OCI-LY3 (cell line): ENCODE measurements at regions not wholly inside any gene's neighbourhood (a gene's known extent, or its start where the extent isn't known, plus 50 kb on each side); places are given as distances from the start of the nearest gene placed in this dataset.

Experiments
- H2AFZ ChIP-seq: fragments of 200-600, 300-600 bp; shearing (Covaris generic); 2 replicates; pipeline ENCODE4 v1.6.0; 2014; ENCODE audit warnings: antibody characterized with exemption, low read depth, low read length
- H3K27ac ChIP-seq: fragments of 200-600, 300-600 bp; sonication (generic); 2 replicates; pipeline ENCODE4 v1.5.1; 2014; ENCODE audit warnings: mild to moderate bottlenecking, low read length, moderate library complexity, mixed read lengths
- H3K27me3 ChIP-seq: fragments of 200-600, 300-600 bp; sonication (generic); 2 replicates; pipeline ENCODE4 v1.6.1; 2014; ENCODE audit warnings: low read depth, low read length, mixed read lengths
- H3K36me3 ChIP-seq: fragments of 200-600, 300-600 bp; sonication (generic); replicated peaks from 2 replicates; pipeline ENCODE3; 2014; ENCODE audit warnings: low read depth, low read length, mixed read lengths
- H3K4me1 ChIP-seq: fragments of 300-600, 200-600 bp; sonication (generic); 2 replicates; pipeline ENCODE4 v1.6.1; 2014; ENCODE audit warnings: low read length, mixed read lengths
- H3K4me2 ChIP-seq: fragments of 200-600, 300-600 bp; sonication (generic); 2 replicates; pipeline ENCODE4 v1.6.1; 2014; ENCODE audit warnings: low read length, mixed read lengths
- H3K4me3 ChIP-seq: fragments of 300-600, 200-600 bp; sonication (generic); 2 replicates; pipeline ENCODE4 v1.5.1; 2014; ENCODE audit warnings: antibody characterized with exemption, mild to moderate bottlenecking, low read length, moderate library complexity
- H3K79me2 ChIP-seq: fragments of 300-600, 200-600 bp; shearing (Covaris generic); 2 replicates; pipeline ENCODE4 v1.6.1; 2014; ENCODE audit warnings: mild to moderate bottlenecking, low read length, mixed read lengths
- H3K9ac ChIP-seq: fragments of 300-600, 200-600 bp; shearing (Covaris generic); 2 replicates; pipeline ENCODE4 v1.6.0; 2014; ENCODE audit warnings: mild to moderate bottlenecking, low read length, moderate library complexity
- H3K9me3 ChIP-seq: fragments of 200-600, 300-600 bp; shearing (Covaris generic); 2 replicates; pipeline ENCODE4 v1.6.1; 2014; ENCODE audit warnings: low read length, mixed read lengths; ENCODE audit not compliant: insufficient read depth
- H4K20me1 ChIP-seq: fragments of 200-600, 300-600 bp; sonication (generic); 2 replicates; pipeline ENCODE4 v1.6.1; 2016; ENCODE audit warnings: low read length, mixed read lengths; ENCODE audit not compliant: insufficient read depth
- CTCF ChIP-seq: fragments of 200-600, 300-600 bp; sonication (generic); IDR thresholded peaks from 2 replicates; pipeline ENCODE4 v1.5.1; 2014; ENCODE audit warnings: antibody characterized with exemption, low read length, low read depth
- EZH2phosphoT487 ChIP-seq: fragments of 200-600 bp; shearing (Covaris generic); IDR thresholded peaks from 2 replicates; pipeline ENCODE4 v1.6.1; 2018; ENCODE audit warnings: antibody characterized with exemption, mixed run types, low read depth

- no peak overlapping the region for H2AFZ ChIP-seq
- no peaks in the 10 kb centered on the region for H3K36me3 ChIP-seq
- no peaks in the 10 kb centered on the region for H3K4me1 ChIP-seq
- no peak overlapping the region for H3K9ac ChIP-seq
- H3K9me3 ChIP-seq = no peaks in the 10 kb centered on the region
- H3K27ac ChIP-seq = no peak overlapping the region
- H3K4me2 ChIP-seq = no peak overlapping the region
- no peaks in the 10 kb centered on the region for H4K20me1 ChIP-seq
- peaks cover 32% of the 10 kb centered on the region for H3K27me3 ChIP-seq
- no peak overlapping the region for H3K4me3 ChIP-seq
- H3K79me2 ChIP-seq = no peaks in the 10 kb centered on the region
- no peak for TF ChIP-seq EZH2phosphoT487
- TF ChIP-seq CTCF = no peak
These were observed 55.2 kb upstream of the CXCR4 start for GRCh38 chr2:136173126-136173525.

- peak; percentile 40 for TF ChIP-seq CTCF
- no peak for TF ChIP-seq EZH2phosphoT487
- Histone ChIP-seq H2AFZ (no peak overlapping the region), H3K9me3 (no peaks in the 10 kb centered on the region), H4K20me1 (no peaks in the 10 kb centered on the region), H3K79me2 (no peaks in the 10 kb centered on the region), H3K36me3 (no peaks in the 10 kb centered on the region), H3K27ac (no peak overlapping the region), H3K4me3 (no peak overlapping the region), H3K9ac (no peak overlapping the region), H3K4me1 (no peaks in the 10 kb centered on the region), H3K4me2 (no peak overlapping the region), H3K27me3 (peaks cover 28% of the 10 kb centered on the region)
These were observed 53.3 kb upstream of the CXCR4 start for GRCh38 chr2:136171223-136171622.

- Histone ChIP-seq H4K20me1 (no peaks in the 10 kb centered on the region), H3K27me3 (peaks cover 16% of the 10 kb centered on the region)
These were observed 50.8 kb upstream of the CXCR4 start for GRCh38 chr2:136168720-136169119.

More at GRCh38 chr2:136168720-136169119, 50.8 kb upstream of the CXCR4 start:
- Histone ChIP-seq H3K9me3 (no peaks in the 10 kb centered on the region), H2AFZ (no peak overlapping the region), H3K4me3 (no peak overlapping the region), H3K4me1 (0 out of 2 replicates have a peak, but pooled peaks cover 2% of the 10 kb centered on the region), H3K79me2 (no peaks in the 10 kb centered on the region), H3K36me3 (no peaks in the 10 kb centered on the region), H3K4me2 (no peak overlapping the region), H3K27ac (no peak overlapping the region), H3K9ac (no peak overlapping the region)
- no peak for TF ChIP-seq CTCF
- no peak for TF ChIP-seq EZH2phosphoT487
